ENCODE measurements at regions not wholly inside any gene's neighbourhood (a gene's known extent, or its start where the extent isn't known, plus 50 kb on each side); places are given as distances from the start of the nearest gene placed in this dataset.
"Not testable (repeated sequence)": the region's sequence is repeated elsewhere in the genome, so short reads cannot be mapped to it uniquely, and the experiment has no call there.

- H3K4me3 ChIP-seq (ENCODE audit: low read depth, low read length) = no peak overlapping the region
Observed at GRCh38 chr1:163472651-163473248, 151.0 kb downstream of the NUF2 start.

GRCh38 chr1:163477276-163477830 is 155.6 kb downstream of the NUF2 start:
- H3K4me3 ChIP-seq (ENCODE audit: low read depth, low read length) = no peak overlapping the region

GRCh38 chr1:163498391-163499330 is 176.9 kb downstream of the NUF2 start:
- not testable (repeated sequence) for H3K4me3 ChIP-seq (ENCODE audit: low read depth, low read length)

DNA sequence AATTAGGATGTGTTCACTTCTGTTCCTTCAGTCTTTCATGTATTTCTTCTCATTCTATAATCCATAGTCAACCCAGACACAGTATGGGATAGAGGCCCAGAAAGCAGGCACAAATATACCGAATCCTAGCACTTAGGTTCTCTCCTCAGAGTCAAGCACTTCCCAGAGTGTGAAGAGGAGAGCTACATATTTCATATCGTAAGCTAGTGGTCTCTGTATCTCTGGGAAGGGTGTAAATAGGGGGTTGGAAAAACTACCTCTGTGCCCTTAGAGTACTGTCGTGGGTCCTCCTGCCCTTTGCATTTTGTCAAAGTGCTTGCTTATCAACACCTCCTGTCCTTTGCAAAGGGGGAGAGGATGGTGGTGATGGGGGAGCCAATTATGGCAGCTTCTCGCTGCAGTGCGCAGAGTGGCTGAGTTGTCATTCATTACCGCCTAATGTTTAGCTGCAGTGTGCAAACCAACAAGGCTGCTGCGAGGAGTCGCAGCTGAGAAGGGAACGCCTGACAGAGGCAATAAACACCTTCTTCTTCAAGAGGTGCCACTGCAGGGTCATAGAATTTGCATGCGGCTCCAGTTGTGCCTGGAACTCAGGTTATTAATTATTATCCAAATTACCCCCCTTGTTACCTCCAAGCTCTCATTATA is 182.7 kb downstream of the NUF2 start:
- no peak overlapping the region for H3K4me3 ChIP-seq (ENCODE audit: low read depth, low read length)

DNA sequence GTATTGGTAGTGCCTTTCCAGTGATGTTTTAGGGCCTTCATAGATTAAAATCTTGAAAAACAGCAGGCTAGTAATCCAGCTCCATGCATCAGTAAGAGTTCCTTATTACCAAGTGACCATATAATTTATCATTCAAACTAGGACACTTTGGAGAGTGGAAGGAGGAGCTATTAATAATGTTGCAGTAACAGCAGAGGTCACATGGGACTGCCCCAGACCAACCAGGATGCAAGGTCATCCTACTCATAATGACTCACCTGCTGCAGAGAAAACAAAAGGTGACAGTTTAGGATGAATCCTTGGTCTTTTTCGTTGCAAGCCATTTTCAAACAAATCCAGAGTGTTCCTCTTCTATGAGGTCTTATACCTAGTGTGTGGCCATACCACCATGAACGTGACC is 187.4 kb downstream of the NUF2 start:
- no peak overlapping the region for H3K4me3 ChIP-seq (ENCODE audit: low read depth, low read length)

DNA sequence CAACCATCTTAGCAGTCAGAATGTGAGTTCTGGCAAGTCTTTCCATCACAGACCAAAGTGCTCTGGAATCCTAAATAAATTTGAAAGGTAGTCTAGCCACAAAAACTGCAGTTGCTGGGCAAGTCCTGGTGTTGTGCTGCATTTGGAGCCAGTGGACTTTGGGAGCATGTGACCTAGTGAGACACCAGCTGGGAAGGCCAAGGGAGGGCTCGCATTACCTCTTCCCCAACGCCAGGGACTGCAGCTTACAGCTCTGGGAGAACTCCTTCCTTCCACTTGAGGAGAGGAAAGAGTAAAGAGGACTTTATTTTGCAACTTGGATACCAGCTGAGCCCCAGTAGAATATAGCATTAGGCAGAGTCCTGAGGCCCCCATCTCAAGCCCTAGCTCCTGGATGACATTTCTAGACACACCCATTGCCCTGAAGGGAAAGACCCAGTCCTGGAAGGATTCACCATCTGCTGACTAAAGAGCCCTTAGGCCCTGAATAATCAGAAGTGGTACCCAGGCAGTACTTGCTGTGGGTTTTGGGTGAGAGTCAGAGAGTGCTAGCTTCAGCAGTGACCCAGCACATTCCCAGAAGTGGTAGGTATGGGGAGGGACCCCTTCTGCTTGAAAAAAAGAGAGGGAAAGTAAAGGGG is 190.7 kb downstream of the NUF2 start:
- no peak overlapping the region for H3K4me3 ChIP-seq (ENCODE audit: low read depth, low read length)

DNA sequence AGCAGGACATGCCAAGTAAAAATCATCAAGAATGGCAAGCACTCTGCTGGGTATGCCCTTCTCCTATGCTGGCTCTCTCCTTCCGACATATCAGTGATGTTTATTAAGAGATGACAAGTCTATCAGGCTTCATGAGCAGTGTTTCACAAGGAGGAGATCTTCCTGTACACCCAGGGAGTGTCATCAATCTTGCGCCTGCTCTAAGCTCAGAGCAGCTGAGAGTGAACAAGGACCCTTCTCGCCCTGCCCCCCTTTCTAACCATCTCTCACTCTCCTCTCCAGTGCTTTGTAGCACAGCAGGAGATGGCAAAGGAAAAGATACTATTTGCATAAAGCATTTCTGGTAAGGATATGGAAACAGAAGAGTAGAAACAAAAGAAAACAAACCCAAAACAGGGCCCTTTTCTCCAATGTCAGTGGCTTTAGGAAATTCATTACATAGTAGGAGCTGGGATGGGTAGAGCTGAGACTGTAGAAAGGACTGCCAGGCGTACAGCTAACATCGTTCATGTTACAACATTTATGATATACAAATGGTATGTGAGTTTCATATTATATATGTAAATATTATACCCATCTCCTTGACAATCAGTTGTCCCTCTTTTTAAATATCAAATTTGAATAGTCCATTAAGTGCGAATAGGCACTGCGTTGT is 201.7 kb downstream of the NUF2 start:
- no peak overlapping the region for H3K4me3 ChIP-seq (ENCODE audit: low read depth, low read length)

GRCh38 chr1:163528710-163529348 is 207.1 kb downstream of the NUF2 start:
- no peak overlapping the region for H3K4me3 ChIP-seq (ENCODE audit: low read depth, low read length)

DNA sequence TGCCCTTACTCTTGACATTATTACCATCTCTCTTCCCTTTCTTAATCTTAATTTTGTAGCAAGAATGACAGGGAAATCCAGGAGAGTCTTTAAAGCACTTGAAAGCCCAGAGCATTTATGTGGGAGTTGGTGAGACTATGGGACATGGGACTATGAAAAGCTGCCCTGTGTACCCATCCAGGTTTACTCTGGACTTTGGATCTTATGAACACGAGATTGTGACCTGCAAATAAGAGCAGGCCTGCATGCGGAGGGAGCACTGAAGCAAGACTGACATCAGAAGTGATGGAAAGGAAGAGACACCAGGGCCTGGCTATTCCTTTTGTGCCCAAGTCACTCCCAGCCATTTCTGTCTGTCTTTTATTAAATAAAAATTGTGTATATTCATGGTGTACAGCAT is 209.6 kb downstream of the NUF2 start:
- no peak overlapping the region for H3K4me3 ChIP-seq (ENCODE audit: low read depth, low read length)

- H3K4me3 ChIP-seq (ENCODE audit: low read depth, low read length) = no peak overlapping the region
Observed at GRCh38 chr1:163535401-163535800, 213.6 kb downstream of the NUF2 start.

GRCh38 chr1:163535807-163536206 is 214.1 kb downstream of the NUF2 start:
- H3K4me3 ChIP-seq (ENCODE audit: low read depth, low read length) = no peak overlapping the region

DNA sequence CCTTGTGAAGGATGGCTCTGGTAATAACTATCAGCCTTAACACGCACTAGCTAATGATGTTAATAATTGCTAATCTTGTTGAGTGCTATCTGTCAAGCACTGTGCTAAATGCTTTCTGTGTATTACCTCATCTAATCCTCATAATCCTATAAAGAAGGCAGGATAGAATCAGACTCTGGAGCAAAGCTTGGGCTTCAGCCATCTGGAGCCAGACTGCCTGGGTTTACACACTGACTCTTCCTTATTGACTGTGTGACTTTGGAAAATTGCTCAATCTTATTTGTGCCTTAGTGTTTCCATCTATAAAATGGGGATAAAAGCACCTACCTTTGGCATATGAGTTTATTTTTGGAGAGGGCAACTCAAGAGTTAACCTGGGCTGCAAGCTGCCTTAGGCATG is 216.1 kb downstream of the NUF2 start:
- no peak overlapping the region for H3K4me3 ChIP-seq (ENCODE audit: low read depth, low read length)

DNA sequence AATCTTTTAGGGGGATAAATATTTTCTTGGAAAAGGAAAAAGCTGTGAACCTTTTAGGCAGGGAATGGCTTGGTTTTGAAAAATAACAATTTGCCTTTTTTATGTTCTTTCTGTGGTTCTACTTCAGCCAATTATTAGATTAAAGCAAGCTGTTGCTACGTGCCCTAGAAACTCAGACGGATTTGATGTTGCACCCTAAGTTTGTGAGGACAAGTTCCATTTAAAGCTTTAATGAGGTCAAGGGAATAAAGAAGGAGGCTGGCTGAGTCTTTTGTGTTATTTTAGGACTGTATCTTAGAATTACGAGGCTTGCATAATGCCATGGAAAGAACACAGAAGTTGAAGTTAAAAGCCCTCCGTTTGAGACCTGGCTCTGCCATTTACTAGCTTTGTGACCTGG is 216.9 kb downstream of the NUF2 start:
- H3K4me3 ChIP-seq (ENCODE audit: low read depth, low read length) = no peak overlapping the region

GRCh38 chr1:163540727-163541126 is 219.0 kb downstream of the NUF2 start:
- H3K4me3 ChIP-seq (ENCODE audit: low read depth, low read length) = no peak overlapping the region

DNA sequence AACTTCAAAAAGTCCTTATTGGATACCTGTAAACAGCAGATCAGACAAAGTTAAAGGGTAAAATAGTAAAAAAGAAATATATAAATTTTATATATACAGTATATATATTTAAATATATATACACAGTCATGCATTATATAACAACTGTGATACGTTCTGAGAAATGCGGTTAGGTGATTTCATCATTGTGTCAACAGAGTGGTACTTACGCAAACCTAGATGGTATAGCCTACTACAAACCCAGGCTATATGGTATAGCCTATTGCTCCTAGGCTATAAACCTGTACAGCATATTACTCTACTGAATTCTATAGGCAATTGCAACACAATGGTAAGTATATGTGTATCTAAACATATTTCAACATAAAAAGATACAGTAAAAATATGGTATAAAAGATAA is 222.7 kb downstream of the NUF2 start:
- H3K4me3 ChIP-seq (ENCODE audit: low read depth, low read length) = no peak overlapping the region

DNA sequence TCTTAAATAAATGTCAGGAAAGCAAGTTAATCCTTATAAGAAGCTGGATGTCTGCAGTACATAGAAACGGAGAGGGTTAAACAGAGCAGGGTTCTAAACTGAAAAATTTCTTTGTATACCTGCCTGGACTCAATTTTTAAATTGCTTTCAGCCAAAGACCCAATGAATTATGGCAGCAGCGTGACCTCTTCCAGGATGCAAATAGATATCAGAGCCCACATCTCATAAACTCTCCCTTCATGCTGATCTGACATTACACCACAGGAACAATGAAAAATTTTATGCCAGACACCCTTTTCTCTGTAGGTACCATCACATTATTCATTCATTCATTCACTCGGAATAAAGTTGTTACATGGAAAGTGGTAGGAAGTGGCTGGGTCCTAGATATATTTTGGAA is 236.4 kb downstream of the NUF2 start:
- H3K4me3 ChIP-seq (ENCODE audit: low read depth, low read length) = no peak overlapping the region

- H3K4me3 ChIP-seq (ENCODE audit: low read depth, low read length) = no peak overlapping the region
Observed at GRCh38 chr1:163561580-163562295, 240.0 kb downstream of the NUF2 start.

- H3K4me3 ChIP-seq (ENCODE audit: low read depth, low read length) = no peak overlapping the region
Observed at GRCh38 chr1:163562355-163562754, 240.6 kb downstream of the NUF2 start.

DNA sequence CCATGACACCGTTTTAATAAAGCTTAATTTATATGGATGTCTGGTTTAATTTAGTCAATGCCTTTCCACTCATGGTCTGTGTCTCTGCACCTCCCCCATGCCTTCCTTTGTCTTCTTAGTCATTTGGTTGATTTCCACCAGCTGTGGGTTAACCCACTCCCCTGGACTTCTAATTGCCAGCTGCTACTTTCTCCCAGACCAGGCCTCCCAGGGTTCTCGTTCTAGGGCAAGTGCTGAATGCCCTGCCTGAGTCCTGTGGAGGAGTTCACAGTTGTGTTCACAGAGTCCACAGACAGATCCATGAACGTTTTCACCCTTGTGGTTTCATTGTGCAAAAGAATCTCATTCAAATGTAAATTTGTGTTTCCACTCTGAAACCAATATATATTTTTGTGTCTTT is 243.4 kb downstream of the NUF2 start:
- H3K4me3 ChIP-seq (ENCODE audit: low read depth, low read length) = no peak overlapping the region

- no peak overlapping the region for H3K4me3 ChIP-seq (ENCODE audit: low read depth, low read length)
Observed at GRCh38 chr1:163570071-163570470, 248.3 kb downstream of the NUF2 start.

Data from iPS-11a (cell line).